Stomach (tissue), 4 donors: ENCODE measurements at regions not wholly inside any gene's neighbourhood (a gene's known extent, or its start where the extent isn't known, plus 50 kb on each side); places are given as distances from the start of the nearest gene placed in this dataset.

Experiments used
- POLR2A ChIP-seq, 4 donors: fragments of 450-650 bp; IDR thresholded peaks; one replicate each; pipeline ENCODE4 v1.6.1; 2016; ENCODE audit warnings: antibody characterized with exemption in 4 of 4, control low read depth in 2 of 4, mild to moderate bottlenecking in 1 of 4, moderate library complexity in 1 of 4
- TF ChIP-seq, protein P1 (sequence below), 7 experiments: fragments of 450-650 bp in 4 of 7; fragments of 200-600 bp in 3 of 7; sonication (generic) in 3 of 7; IDR thresholded peaks; one replicate each; pipeline ENCODE4 v1.5.1; 2016 to 2019; ENCODE audit warnings: antibody characterized with exemption in 7 of 7, control low read depth in 2 of 7, mild to moderate bottlenecking in 1 of 7

GRCh38 chr21:35484851-35485250 is 435.7 kb upstream of the RUNX1 start:
- TF ChIP-seq POLR2A (IDR thresholded peaks at IDR 0.05): no peak
- TF ChIP-seq, protein P1, sequence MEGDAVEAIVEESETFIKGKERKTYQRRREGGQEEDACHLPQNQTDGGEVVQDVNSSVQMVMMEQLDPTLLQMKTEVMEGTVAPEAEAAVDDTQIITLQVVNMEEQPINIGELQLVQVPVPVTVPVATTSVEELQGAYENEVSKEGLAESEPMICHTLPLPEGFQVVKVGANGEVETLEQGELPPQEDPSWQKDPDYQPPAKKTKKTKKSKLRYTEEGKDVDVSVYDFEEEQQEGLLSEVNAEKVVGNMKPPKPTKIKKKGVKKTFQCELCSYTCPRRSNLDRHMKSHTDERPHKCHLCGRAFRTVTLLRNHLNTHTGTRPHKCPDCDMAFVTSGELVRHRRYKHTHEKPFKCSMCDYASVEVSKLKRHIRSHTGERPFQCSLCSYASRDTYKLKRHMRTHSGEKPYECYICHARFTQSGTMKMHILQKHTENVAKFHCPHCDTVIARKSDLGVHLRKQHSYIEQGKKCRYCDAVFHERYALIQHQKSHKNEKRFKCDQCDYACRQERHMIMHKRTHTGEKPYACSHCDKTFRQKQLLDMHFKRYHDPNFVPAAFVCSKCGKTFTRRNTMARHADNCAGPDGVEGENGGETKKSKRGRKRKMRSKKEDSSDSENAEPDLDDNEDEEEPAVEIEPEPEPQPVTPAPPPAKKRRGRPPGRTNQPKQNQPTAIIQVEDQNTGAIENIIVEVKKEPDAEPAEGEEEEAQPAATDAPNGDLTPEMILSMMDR (IDR thresholded peaks at IDR 0.05): no peak
